ENCODE measurements at regions not wholly inside any gene's neighbourhood (a gene's known extent, or its start where the extent isn't known, plus 50 kb on each side); places are given as distances from the start of the nearest gene placed in this dataset.

GRCh38 chr3:187840856-187841255 is 95.6 kb upstream of the BCL6 start:
- DNase-seq (no peak), ATAC-seq (no peak)
- H3K9me3 ChIP-seq, result no peaks in the 10 kb centered on the region
- H3K27ac ChIP-seq, result no peak overlapping the region
- no peaks in the 10 kb centered on the region for H3K27me3 ChIP-seq (ENCODE audit: low read depth)
- intact Hi-C loops (cut with DNase I), result no loop called here
- no peaks in the 10 kb centered on the region for H3K4me1 ChIP-seq
- no peak overlapping the region for H3K4me3 ChIP-seq
- no peaks in the 10 kb centered on the region for H3K36me3 ChIP-seq
- no peak for TF ChIP-seq CTCF (IDR thresholded peaks at IDR 0.05)

- ATAC-seq (no peak), DNase-seq (no peak)
- H3K36me3 ChIP-seq, result no peaks in the 10 kb centered on the region
- H3K27ac ChIP-seq, result no peak overlapping the region
- no peaks in the 10 kb centered on the region for H3K4me1 ChIP-seq
- intact Hi-C loops (cut with DNase I), result no loop called here
- no peak overlapping the region for H3K4me3 ChIP-seq
- TF ChIP-seq CTCF (IDR thresholded peaks at IDR 0.05), result no peak
- H3K27me3 ChIP-seq (ENCODE audit: low read depth), result no peaks in the 10 kb centered on the region
- no peaks in the 10 kb centered on the region for H3K9me3 ChIP-seq
Observed at GRCh38 chr3:187841560-187841959, 96.3 kb upstream of the BCL6 start.

- Histone ChIP-seq H3K36me3 (no peaks in the 10 kb centered on the region), H3K27me3 (ENCODE audit: low read depth) (no peaks in the 10 kb centered on the region), H3K4me1 (no peaks in the 10 kb centered on the region), H3K27ac (no peak overlapping the region), H3K4me3 (no peak overlapping the region), H3K9me3 (no peaks in the 10 kb centered on the region)
- DNase-seq (no peak), ATAC-seq (no peak)
- intact Hi-C loops (cut with DNase I), result no loop called here
- TF ChIP-seq CTCF (IDR thresholded peaks at IDR 0.05), result no peak
Observed at GRCh38 chr3:187843654-187844053, 98.4 kb upstream of the BCL6 start.

DNA sequence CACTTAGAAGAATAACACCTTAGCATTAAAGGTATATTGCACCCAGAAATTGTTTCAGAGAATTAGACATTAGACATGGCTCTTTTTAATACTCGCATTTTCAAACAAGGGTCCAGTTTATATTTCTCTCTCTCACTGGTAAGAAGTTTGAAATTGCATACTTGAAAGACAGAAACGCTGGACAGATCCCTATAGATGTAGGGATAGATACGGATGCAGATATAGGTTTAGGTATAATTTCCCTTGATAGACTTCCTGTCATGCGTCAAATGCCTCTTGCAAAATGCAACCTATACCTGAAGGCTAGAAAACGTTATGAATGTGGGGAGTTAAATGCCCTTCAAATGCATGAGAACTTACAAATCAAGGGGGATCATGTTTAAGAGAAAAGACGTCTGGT is 99.4 kb upstream of the BCL6 start:
- H3K27me3 ChIP-seq (ENCODE audit: low read depth), result no peaks in the 10 kb centered on the region
- intact Hi-C loops (cut with DNase I), result no loop called here
- H3K4me3 ChIP-seq, result no peak overlapping the region

DNA sequence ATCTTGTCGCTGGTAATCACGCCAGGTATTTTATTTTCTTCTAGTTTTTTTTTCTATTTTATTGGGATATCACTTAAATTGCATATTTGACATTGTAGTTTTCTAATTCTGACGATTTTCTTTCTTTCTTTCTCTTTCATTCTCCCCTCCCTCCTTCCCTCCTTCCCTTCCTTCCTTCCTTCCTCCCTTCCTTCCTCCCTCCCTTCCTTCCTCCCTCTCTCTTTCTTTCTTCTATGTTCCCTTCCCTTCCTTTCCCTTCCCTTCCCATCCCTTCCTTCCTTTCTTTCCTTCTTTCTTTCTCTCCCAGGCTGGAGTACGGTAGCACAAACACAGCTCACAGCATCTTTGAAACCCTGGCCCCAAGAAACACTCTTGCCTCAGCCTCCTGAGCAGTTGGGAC is 100.6 kb upstream of the BCL6 start:
- Histone ChIP-seq H3K36me3 (no peaks in the 10 kb centered on the region), H3K27ac (no peak overlapping the region), H3K4me3 (no peak overlapping the region), H3K27me3 (ENCODE audit: low read depth) (no peaks in the 10 kb centered on the region), H3K4me1 (no peaks in the 10 kb centered on the region), H3K9me3 (no peaks in the 10 kb centered on the region)
- ATAC-seq (no peak), DNase-seq (no peak)
- intact Hi-C loops (cut with DNase I), result no loop called here
- TF ChIP-seq CTCF (IDR thresholded peaks at IDR 0.05), result no peak

More for the DNA sequence above, 99.4 kb upstream of the BCL6 start:
- Histone ChIP-seq H3K36me3 (no peaks in the 10 kb centered on the region), H3K9me3 (no peaks in the 10 kb centered on the region), H3K4me1 (no peaks in the 10 kb centered on the region), H3K27ac (no peak overlapping the region)
- DNase-seq, result no peak
- ATAC-seq, result no peak
- no peak for TF ChIP-seq CTCF (IDR thresholded peaks at IDR 0.05)

- DNase-seq (no peak), ATAC-seq (no peak)
- intact Hi-C loops (cut with DNase I), result no loop called here
- H3K4me1 ChIP-seq, result no peaks in the 10 kb centered on the region
- no peak for TF ChIP-seq CTCF (IDR thresholded peaks at IDR 0.05)
- H3K36me3 ChIP-seq, result no peaks in the 10 kb centered on the region
- H3K27me3 ChIP-seq (ENCODE audit: low read depth), result no peaks in the 10 kb centered on the region
- no peak overlapping the region for H3K4me3 ChIP-seq
- no peaks in the 10 kb centered on the region for H3K9me3 ChIP-seq
- no peak overlapping the region for H3K27ac ChIP-seq
Observed at GRCh38 chr3:187848401-187848800, 103.1 kb upstream of the BCL6 start.

All from lower lobe of right lung (tissue), 2 donors.